Suprapubic skin (tissue), 4 donors: ENCODE measurements at regions not wholly inside any gene's neighbourhood (a gene's known extent, or its start where the extent isn't known, plus 50 kb on each side); places are given as distances from the start of the nearest gene placed in this dataset.

ENCODE experiments used
- EP300 ChIP-seq: sonication (generic); formaldehyde crosslinking; IDR thresholded peaks from one replicate; pipeline ENCODE4 v1.6.1; 2017; ENCODE audit warnings: antibody characterized with exemption
- POLR2A ChIP-seq, 2 donors: fragments of 450-650 bp; IDR thresholded peaks; one replicate each; pipeline ENCODE4 v1.6.1; 2017; ENCODE audit warnings: antibody characterized with exemption in 2 of 2, mild to moderate bottlenecking in 2 of 2, moderate library complexity in 2 of 2
- POLR2AphosphoS5 ChIP-seq, 3 donors: sonication (generic); formaldehyde crosslinking; IDR thresholded peaks; one replicate each; pipeline ENCODE4 v1.6.1; 2017; ENCODE audit warnings: antibody characterized with exemption in 3 of 3
- TF ChIP-seq, protein P1 (sequence below), 2 donors: fragments of 200-600 bp in 1 of 2; fragments of 450-650 bp in 1 of 2; sonication (generic) in 1 of 2; IDR thresholded peaks; one replicate each; pipeline ENCODE4 v1.5.1; 2016 to 2019; ENCODE audit warnings: antibody characterized with exemption in 2 of 2, mild to moderate bottlenecking in 1 of 2, moderate library complexity in 1 of 2

- no peak for TF ChIP-seq POLR2A (IDR thresholded peaks at IDR 0.05)
- TF ChIP-seq, protein P1, sequence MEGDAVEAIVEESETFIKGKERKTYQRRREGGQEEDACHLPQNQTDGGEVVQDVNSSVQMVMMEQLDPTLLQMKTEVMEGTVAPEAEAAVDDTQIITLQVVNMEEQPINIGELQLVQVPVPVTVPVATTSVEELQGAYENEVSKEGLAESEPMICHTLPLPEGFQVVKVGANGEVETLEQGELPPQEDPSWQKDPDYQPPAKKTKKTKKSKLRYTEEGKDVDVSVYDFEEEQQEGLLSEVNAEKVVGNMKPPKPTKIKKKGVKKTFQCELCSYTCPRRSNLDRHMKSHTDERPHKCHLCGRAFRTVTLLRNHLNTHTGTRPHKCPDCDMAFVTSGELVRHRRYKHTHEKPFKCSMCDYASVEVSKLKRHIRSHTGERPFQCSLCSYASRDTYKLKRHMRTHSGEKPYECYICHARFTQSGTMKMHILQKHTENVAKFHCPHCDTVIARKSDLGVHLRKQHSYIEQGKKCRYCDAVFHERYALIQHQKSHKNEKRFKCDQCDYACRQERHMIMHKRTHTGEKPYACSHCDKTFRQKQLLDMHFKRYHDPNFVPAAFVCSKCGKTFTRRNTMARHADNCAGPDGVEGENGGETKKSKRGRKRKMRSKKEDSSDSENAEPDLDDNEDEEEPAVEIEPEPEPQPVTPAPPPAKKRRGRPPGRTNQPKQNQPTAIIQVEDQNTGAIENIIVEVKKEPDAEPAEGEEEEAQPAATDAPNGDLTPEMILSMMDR (IDR thresholded peaks at IDR 0.05) = no peak
- no peak for TF ChIP-seq POLR2AphosphoS5 (IDR thresholded peaks at IDR 0.05)
- no peak for TF ChIP-seq EP300
Measured at GRCh38 chr5:93188876-93189485, 392.0 kb downstream of the NR2F1-AS1 start.
